ENCODE measurements at regions not wholly inside any gene's neighbourhood (a gene's known extent, or its start where the extent isn't known, plus 50 kb on each side); places are given as distances from the start of the nearest gene placed in this dataset.
"Not testable (repeated sequence)": the region's sequence is repeated elsewhere in the genome, so short reads cannot be mapped to it uniquely, and the experiment has no call there.

DNA sequence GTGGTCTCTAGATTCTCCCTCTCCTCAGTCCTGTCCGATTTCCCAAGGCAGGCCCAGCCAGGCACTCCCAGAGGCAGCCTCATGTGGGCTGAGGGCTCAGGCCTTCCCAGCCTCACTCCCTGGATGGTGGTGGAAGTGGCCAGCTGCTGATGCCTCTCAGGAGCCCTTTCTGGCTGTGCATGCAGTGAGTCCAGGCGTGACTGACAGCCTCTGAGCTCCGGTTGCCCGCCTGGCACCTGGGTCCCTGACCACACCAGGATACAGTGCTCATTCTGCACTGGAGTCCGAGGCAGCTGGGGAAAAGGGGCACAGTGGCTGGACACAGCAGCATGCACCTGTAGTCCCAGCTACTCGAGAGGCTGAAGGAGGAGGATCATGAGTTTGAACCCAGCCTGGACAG is 132.6 kb downstream of the CUL2 start:
- DNase-seq (ENCODE audit: insufficient read length, low spot score) (no peak), FAIRE-seq (no peak)

GRCh38 chr10:34956756-34957155 is 133.4 kb downstream of the CUL2 start:
- FAIRE-seq (no peak), DNase-seq (ENCODE audit: insufficient read length, low spot score) (no peak)

GRCh38 chr10:34955391-34955790 is 134.8 kb downstream of the CUL2 start:
- FAIRE-seq (no peak), DNase-seq (ENCODE audit: insufficient read length, low spot score) (no peak)

DNA sequence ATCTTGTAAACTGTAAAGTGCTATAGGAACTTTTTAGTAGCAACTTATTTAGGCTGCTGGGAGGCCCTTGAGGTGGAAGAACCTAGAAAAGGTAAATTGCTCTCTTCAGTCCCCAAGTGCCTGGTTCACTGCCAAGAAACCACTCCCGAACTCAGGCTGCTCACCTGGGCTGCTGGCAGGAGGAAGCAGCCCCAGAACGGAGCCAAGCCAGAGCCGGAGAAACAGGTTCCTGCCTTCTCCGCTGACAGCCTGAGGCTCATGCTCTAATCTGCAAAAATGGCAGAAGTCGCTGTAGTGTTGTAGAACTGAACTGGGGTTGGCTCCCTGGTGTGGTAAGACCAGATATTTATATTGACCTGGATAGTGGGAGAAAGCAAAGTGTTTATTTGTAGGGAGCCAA is 136.0 kb downstream of the CUL2 start:
- FAIRE-seq (no peak), DNase-seq (ENCODE audit: insufficient read length, low spot score) (no peak)

GRCh38 chr10:34951263-34951887 is 136.3 kb upstream of the PARD3 start:
- FAIRE-seq; DNase-seq (ENCODE audit: insufficient read length, low spot score): not testable (repeated sequence)

GRCh38 chr10:34945951-34946522 is 130.9 kb upstream of the PARD3 start:
- not testable (repeated sequence) for FAIRE-seq; DNase-seq (ENCODE audit: insufficient read length, low spot score)

DNA sequence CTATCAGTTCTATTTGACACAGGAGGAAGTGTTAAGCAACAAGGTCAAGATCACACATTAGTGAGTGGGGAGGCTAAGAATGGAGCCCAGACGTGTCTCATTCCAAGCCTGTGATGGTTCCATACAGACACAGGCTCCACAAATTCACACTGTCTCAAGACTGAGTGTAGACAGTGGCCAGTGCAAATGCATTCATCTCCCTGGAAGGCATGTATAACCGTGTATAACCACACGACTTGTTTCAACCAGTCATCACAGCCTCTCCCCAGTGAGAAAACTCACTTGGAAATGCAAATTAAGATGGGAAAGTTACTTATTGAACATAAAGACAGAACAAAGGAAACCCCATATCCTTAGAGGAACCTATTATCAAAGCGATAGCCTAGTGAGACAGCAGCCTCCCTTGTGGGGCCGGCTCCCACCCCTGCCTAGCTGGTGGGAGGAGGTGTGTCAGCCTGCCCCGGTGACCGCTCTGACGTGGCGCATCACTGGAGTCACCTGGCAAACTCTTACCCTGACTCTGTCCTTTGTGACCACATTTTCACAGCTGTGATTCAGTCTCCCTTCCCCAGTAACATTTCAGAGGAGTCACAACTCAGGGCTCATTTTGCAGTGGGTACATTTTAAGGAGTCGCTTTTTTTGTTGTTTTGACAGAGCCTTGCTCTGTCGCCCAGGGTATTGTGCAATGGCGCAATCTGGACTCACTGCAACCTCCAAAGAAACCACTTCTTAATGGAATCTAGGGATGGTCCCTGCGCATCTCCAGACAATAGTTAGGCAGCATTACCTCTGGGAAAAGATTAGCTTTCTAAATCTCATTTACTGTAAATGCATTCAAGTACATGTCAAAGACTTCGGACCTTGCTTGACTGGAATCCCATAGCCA is 126.6 kb upstream of the PARD3 start:
- no peak for FAIRE-seq
- DNase-seq (ENCODE audit: insufficient read length, low spot score), result no peak

DNA sequence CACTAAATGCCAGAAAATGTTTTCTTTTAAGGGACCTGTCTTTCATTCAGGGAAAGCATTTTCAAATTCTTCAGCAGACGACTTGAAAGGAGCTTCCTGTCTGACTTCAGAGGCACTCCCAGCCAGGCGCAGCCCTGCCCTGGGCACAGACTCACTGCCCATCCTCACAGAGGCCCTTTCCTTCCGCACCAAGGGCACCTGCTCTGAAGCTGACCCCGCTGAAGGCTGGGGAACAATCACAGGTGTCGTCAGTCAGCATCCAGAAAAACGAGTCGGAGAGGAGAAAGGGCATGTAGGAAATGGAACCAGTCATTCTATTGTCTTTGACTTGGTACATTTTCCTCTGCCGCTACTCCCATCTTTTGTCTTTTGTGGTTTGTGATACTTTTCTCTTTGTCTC is 125.3 kb upstream of the PARD3 start:
- FAIRE-seq, result no peak

GRCh38 chr10:34938399-34938670 is 123.2 kb upstream of the PARD3 start:
- no peak for DNase-seq (ENCODE audit: insufficient read length, low spot score)
- FAIRE-seq, result no peak

More for the DNA sequence above, 125.3 kb upstream of the PARD3 start:
- no peak for DNase-seq (ENCODE audit: insufficient read length, low spot score)

- not testable (repeated sequence) for DNase-seq (ENCODE audit: insufficient read length, low spot score)
- FAIRE-seq, result peak; percentile 4
Observed at GRCh38 chr10:34937643-34938398, 122.7 kb upstream of the PARD3 start.

- no peak for FAIRE-seq
Observed at GRCh38 chr10:34936061-34936460, 121.0 kb upstream of the PARD3 start.

DNA sequence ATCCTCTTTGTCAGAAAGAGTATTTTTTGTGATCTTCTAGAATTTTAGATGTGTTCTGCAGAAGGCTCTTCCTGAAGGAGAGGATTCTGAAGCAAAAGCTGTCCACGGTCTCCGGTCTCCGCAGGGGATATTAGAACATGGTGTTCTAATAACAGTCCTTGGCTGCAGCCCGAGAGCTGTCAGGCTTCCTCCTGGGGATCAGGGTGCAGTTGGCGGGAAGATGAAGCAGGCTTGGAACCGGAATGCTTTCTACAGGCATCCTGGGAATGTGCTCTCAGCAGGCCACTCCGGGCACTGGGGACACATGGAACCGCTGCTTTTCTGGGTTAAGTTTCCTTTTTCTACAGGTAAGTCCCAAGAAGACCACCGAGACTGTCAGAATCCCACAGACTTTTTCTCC is 118.6 kb upstream of the PARD3 start:
- DNase-seq (ENCODE audit: insufficient read length, low spot score) (no peak), FAIRE-seq (no peak)

More at GRCh38 chr10:34936061-34936460, 121.0 kb upstream of the PARD3 start:
- DNase-seq (ENCODE audit: insufficient read length, low spot score), result no peak

- DNase-seq (ENCODE audit: insufficient read length, low spot score) (no peak), FAIRE-seq (no peak)
Observed at GRCh38 chr10:34932235-34932634, 117.1 kb upstream of the PARD3 start.

DNA sequence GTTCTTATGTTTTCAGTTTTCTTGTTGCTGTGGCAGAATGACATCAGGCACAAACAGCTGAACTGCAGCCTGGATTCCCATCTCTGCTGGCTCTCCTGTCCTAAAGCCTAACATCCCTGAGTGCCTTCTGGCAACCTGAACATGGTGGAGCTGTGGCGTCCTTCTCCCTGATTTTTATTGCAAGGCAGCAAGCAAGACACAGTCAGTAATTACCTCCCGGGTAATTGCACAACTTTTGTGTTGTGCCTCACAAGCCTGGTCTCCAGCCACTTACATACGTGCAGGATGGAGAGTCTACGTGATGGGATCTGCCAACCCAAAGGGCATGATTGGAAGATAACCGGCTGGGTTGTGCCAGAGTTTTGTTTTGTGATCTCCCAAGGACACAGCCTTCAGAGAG is 116.1 kb upstream of the PARD3 start:
- FAIRE-seq (no peak), DNase-seq (ENCODE audit: insufficient read length, low spot score) (no peak)

DNA sequence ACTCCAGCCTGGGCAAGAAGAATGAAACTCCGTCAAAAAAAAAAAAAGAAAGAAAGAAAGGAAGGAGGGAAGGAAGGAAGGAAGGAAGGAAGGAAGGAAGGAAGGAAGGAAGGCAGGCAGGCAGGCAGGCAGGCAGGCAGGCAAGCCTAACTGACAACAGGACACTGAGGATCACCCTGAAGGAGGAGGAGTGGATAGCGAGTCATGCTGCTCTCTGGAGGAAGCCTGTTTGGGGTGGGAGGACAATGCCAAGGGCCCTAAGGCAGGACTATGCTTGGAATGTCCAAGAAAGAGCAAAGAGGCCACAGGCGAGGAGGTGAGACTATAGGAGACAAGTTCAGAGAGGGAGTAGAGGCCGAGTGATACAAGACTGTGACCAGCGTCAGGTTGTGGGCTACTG is 107.0 kb upstream of the PARD3 start:
- DNase-seq (ENCODE audit: insufficient read length, low spot score) (no peak), FAIRE-seq (no peak)

- FAIRE-seq (no peak), DNase-seq (ENCODE audit: insufficient read length, low spot score) (no peak)
Observed at GRCh38 chr10:34920578-34920977, 105.5 kb upstream of the PARD3 start.

GRCh38 chr10:34918776-34919315 is 103.8 kb upstream of the PARD3 start:
- FAIRE-seq, result no peak
- no peak for DNase-seq (ENCODE audit: insufficient read length, low spot score)

GRCh38 chr10:34918060-34918775 is 103.1 kb upstream of the PARD3 start:
- FAIRE-seq (no peak), DNase-seq (ENCODE audit: insufficient read length, low spot score) (no peak)

GRCh38 chr10:34916314-34916713 is 101.2 kb upstream of the PARD3 start:
- FAIRE-seq, result no peak
- no peak for DNase-seq (ENCODE audit: insufficient read length, low spot score)

- DNase-seq (ENCODE audit: insufficient read length, low spot score) (no peak), FAIRE-seq (no peak)
Observed at GRCh38 chr10:34912771-34913170, 97.7 kb upstream of the PARD3 start.

Data from GM19239 (cell line).